Sigmoid colon (tissue), 6 donors: ENCODE measurements at regions not wholly inside any gene's neighbourhood (a gene's known extent, or its start where the extent isn't known, plus 50 kb on each side); places are given as distances from the start of the nearest gene placed in this dataset.

ENCODE experiments used
- DNase-seq: peaks from one replicate; pipeline ENCODE4 v3.0.0-alpha.2; 2019
- H3K27ac ChIP-seq, 4 donors: fragments of 200-600 bp; sonication (generic); one replicate each; pipeline ENCODE4 v1.5.1; 2016 to 2019; ENCODE audit warnings: mild to moderate bottlenecking in 1 of 4
- H3K27me3 ChIP-seq, 3 donors: fragments of 200-600 bp; sonication (generic); one replicate each; pipeline ENCODE4 v1.5.1; 2019; ENCODE audit warnings: mild to moderate bottlenecking in 1 of 3
- H3K36me3 ChIP-seq, 4 donors: fragments of 200-600 bp; sonication (generic); one replicate each; pipeline ENCODE4 v1.5.1; 2016 to 2019
- H3K4me1 ChIP-seq, 4 donors: fragments of 200-600 bp; sonication (generic); one replicate each; pipeline ENCODE4 v1.5.1; 2017 to 2019
- H3K4me3 ChIP-seq, 4 donors: fragments of 200-600 bp; sonication (generic); one replicate each; pipeline ENCODE4 v1.5.1; 2017 to 2019; ENCODE audit warnings: mild to moderate bottlenecking in 2 of 4, moderate library complexity in 1 of 4
- H3K9me3 ChIP-seq, 4 donors: fragments of 200-600 bp in 3 of 4; sonication (generic) in 3 of 4; one replicate each; pipeline versions ENCODE4 v1.5.1 to v1.6.1; 2013 to 2019
- EP300 ChIP-seq, 4 donors: sonication (generic); formaldehyde crosslinking; IDR thresholded peaks; one replicate each; pipeline ENCODE4 v1.6.1; 2017; ENCODE audit warnings: antibody characterized with exemption in 4 of 4
- POLR2A ChIP-seq, 2 donors: fragments of 450-650 bp; IDR thresholded peaks; one replicate each; pipeline ENCODE4 v1.6.1; 2016; ENCODE audit warnings: antibody characterized with exemption in 2 of 2, mild to moderate bottlenecking in 2 of 2, moderate library complexity in 2 of 2
- POLR2AphosphoS5 ChIP-seq, 4 donors: sonication (generic); formaldehyde crosslinking; IDR thresholded peaks; one replicate each; pipeline ENCODE4 v1.6.1; 2017; ENCODE audit warnings: antibody characterized with exemption in 4 of 4
- WGBS, 2 donors: extraction: QIAGEN DNeasy Blood & Tissue Kit; methylation state at CpG; one replicate each; pipeline ENCODE4 v1.1.7; 2013; 5-methylcytosine and 5-hydroxymethylcytosine counted together
- intact Hi-C: fragments of 100-400 bp; cut with DNase I; formaldehyde crosslinking; loops from one replicate; pipeline ENCODE4 v1.15.1; 2023
- TF ChIP-seq, protein P1 (sequence below), 4 experiments: fragments of 450-650 bp in 3 of 4; fragments of 200-600 bp in 1 of 4; IDR thresholded peaks; one replicate each; pipeline ENCODE4 v1.5.1; 2016 to 2019; ENCODE audit warnings: antibody characterized with exemption in 4 of 4, mild to moderate bottlenecking in 3 of 4, moderate library complexity in 2 of 4
- donor health status: healthy with polysubstance abuse.
- donor health status: healthy.

DNA sequence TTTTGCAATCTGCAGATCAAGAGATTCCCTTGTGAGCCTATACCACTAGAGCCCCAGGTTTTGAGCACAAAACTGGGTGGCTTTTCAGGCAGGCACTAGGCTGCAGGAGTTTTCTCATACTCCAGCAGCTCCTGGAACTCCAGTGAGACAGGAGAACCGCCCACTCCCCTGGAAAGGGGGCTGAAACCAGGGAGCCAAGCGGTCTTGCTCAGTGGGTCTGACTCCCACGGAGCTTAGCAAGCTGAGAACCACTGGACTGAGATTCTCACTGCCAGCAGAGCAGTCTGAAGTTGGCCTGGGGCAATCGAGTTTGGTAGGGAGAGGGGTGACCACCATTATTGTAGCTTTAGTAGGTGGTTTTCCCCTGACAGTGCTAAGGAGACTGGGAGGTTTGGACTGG, 313.8 kb upstream of the TEX13C start:
- no peak overlapping the region for H3K27ac ChIP-seq
- intact Hi-C loops, result no loop called here
- H3K4me3 ChIP-seq, result no peak overlapping the region
- 56 to 62% methylated on average over 4 of the region's 4 CpGs for WGBS, 2 donors
- no peaks in the 10 kb centered on the region for H3K27me3 ChIP-seq
- no peaks in the 10 kb centered on the region for H3K4me1 ChIP-seq
- TF ChIP-seq POLR2AphosphoS5 (IDR thresholded peaks at IDR 0.05) (no peak), POLR2A (IDR thresholded peaks at IDR 0.05) (no peak), EP300 (IDR thresholded peaks at IDR 0.05) (no peak)
- TF ChIP-seq, protein P1, sequence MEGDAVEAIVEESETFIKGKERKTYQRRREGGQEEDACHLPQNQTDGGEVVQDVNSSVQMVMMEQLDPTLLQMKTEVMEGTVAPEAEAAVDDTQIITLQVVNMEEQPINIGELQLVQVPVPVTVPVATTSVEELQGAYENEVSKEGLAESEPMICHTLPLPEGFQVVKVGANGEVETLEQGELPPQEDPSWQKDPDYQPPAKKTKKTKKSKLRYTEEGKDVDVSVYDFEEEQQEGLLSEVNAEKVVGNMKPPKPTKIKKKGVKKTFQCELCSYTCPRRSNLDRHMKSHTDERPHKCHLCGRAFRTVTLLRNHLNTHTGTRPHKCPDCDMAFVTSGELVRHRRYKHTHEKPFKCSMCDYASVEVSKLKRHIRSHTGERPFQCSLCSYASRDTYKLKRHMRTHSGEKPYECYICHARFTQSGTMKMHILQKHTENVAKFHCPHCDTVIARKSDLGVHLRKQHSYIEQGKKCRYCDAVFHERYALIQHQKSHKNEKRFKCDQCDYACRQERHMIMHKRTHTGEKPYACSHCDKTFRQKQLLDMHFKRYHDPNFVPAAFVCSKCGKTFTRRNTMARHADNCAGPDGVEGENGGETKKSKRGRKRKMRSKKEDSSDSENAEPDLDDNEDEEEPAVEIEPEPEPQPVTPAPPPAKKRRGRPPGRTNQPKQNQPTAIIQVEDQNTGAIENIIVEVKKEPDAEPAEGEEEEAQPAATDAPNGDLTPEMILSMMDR (IDR thresholded peaks at IDR 0.05), result no peak
- H3K9me3 ChIP-seq, result no peaks in the 10 kb centered on the region
- peak; percentile 42 for DNase-seq
- no peaks in the 10 kb centered on the region for H3K36me3 ChIP-seq

DNA sequence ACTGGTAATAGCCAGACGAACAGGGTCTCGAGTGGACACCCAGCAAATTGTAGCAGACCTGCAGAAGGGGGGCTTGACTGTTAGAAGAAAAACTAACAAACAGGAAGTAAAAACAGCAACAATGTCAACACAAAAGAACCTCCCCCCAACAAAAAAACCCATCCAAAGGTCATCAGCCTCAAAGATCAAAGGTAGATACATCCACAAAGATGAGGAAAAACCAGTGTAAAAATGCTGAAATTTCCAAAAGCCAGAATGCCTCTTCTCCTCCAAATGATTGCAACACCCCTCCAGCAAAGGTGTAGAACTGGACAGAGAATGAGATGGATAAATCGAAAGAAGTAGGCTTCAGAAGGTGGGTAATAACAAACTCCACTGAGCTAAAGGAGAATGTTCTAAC, 313.0 kb upstream of the TEX13C start:
- WGBS, 2 donors, result 74 to 89% methylated on average over 3 of the region's 3 CpGs
- Histone ChIP-seq H3K36me3 (no peaks in the 10 kb centered on the region), H3K4me1 (no peaks in the 10 kb centered on the region), H3K9me3 (no peaks in the 10 kb centered on the region), H3K4me3 (no peak overlapping the region), H3K27me3 (no peaks in the 10 kb centered on the region), H3K27ac (no peak overlapping the region)
- intact Hi-C loops, result no loop called here
- TF ChIP-seq EP300 (IDR thresholded peaks at IDR 0.05), result no peak
- TF ChIP-seq, protein P1 (IDR thresholded peaks at IDR 0.05), result no peak
- no peak for TF ChIP-seq POLR2A (IDR thresholded peaks at IDR 0.05)
- no peak for TF ChIP-seq POLR2AphosphoS5 (IDR thresholded peaks at IDR 0.05)
- no peak for DNase-seq

DNA sequence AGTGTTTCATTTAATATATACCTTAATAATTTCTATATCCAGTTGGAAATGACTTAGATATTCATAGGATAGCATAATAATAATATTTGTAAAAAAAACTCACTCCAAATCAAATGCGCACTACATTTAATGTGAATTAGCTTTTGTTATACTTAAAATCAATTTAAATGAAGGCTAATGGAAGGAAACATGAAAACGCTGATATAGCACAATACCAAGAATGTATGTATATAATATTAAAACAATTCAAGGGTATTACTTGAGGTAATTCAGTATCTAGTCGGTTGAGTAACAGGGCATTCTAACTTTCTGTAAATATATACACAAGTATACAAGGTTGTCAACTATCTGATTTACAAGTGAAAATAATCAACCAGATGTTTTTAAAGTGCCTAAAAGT, 307.1 kb upstream of the TEX13C start:
- DNase-seq, result no peak
- Histone ChIP-seq H3K4me3 (no peak overlapping the region), H3K9me3 (no peaks in the 10 kb centered on the region), H3K4me1 (no peaks in the 10 kb centered on the region), H3K27me3 (no peaks in the 10 kb centered on the region), H3K27ac (no peak overlapping the region), H3K36me3 (no peaks in the 10 kb centered on the region)
- 82 to 93% methylated on average over 3 of the region's 3 CpGs for WGBS, 2 donors
- intact Hi-C loops, result no loop called here
- TF ChIP-seq EP300 (IDR thresholded peaks at IDR 0.05) (no peak), POLR2A (IDR thresholded peaks at IDR 0.05) (no peak), POLR2AphosphoS5 (IDR thresholded peaks at IDR 0.05) (no peak)
- TF ChIP-seq, protein P1 (IDR thresholded peaks at IDR 0.05), result no peak

DNA sequence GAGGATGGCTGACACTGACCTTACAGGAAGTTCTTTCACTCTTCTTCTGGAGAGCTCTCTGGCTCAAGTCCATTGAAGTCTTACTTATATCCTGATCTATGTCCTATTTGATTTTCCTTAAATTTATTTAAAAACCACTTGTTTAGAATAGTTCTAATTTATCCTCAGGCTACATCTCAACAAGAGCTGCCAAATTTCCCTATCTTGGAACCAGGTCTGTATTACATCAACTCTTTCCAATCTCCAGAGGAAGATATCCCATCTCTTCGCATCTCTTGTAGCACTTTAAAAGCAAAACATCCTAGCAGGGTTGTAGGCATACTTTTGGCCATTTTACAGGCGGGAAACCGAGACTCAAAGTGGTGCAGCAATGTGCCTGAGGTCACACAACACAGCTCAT, 290.5 kb upstream of the TEX13C start:
- no peaks in the 10 kb centered on the region for H3K36me3 ChIP-seq
- no peaks in the 10 kb centered on the region for H3K27me3 ChIP-seq
- intact Hi-C loops, result no loop called here
- 80 to 85% methylated on average over 3 of the region's 3 CpGs for WGBS, 2 donors
- TF ChIP-seq POLR2A (IDR thresholded peaks at IDR 0.05) (no peak), POLR2AphosphoS5 (IDR thresholded peaks at IDR 0.05) (no peak), EP300 (IDR thresholded peaks at IDR 0.05) (no peak)
- TF ChIP-seq, protein P1 (IDR thresholded peaks at IDR 0.05), result no peak
- no peaks in the 10 kb centered on the region for H3K4me1 ChIP-seq
- DNase-seq, result no peak
- H3K27ac ChIP-seq, result no peak overlapping the region
- H3K9me3 ChIP-seq, result no peaks in the 10 kb centered on the region
- no peak overlapping the region for H3K4me3 ChIP-seq
